ENCODE measurements at regions not wholly inside any gene's neighbourhood (a gene's known extent, or its start where the extent isn't known, plus 50 kb on each side); places are given as distances from the start of the nearest gene placed in this dataset.
"Not testable (repeated sequence)": the region's sequence is repeated elsewhere in the genome, so short reads cannot be mapped to it uniquely, and the experiment has no call there.

- Mint-ChIP-seq H3K27me3 (no peaks in the 10 kb centered on the region), H3K4me3 (no peak overlapping the region), H3K27ac (peak overlapping the region in 1 of 2 donors; percentile 30), H3K4me1 (peaks cover 31% of the 10 kb centered on the region), H3K9me3 (no peaks in the 10 kb centered on the region)
- DNase-seq (no peak), ATAC-seq (no peak)
Measured at GRCh38 chr7:35894721-35895120, 93.9 kb downstream of the SEPTIN7 start.

DNA sequence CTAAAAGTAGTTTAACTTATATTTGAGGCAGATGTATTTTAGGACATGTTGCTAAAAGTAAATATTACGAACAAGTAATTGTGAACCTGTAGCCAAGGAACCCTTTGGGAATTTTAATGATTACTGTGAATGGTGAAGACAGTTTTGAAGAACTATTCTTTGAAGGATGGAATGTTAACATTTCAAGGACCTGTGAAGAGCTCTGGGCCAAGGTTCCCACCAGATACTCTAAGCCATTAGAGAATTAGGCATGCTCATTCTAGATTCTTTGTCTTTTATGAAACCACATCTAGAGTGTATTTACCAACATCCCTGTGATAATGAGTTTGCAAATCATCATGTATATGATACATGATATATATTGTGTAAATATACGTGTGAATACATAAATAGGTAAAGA lies 99.8 kb downstream of the SEPTIN7 start:
- H3K27ac Mint-ChIP-seq, result no peak overlapping the region
- no peak for DNase-seq
- no peaks in the 10 kb centered on the region for H3K9me3 Mint-ChIP-seq
- no peaks in the 10 kb centered on the region for H3K27me3 Mint-ChIP-seq
- peaks cover 4% of the 10 kb centered on the region for H3K4me1 Mint-ChIP-seq
- no peak overlapping the region for H3K4me3 Mint-ChIP-seq
- no peak for ATAC-seq

DNA sequence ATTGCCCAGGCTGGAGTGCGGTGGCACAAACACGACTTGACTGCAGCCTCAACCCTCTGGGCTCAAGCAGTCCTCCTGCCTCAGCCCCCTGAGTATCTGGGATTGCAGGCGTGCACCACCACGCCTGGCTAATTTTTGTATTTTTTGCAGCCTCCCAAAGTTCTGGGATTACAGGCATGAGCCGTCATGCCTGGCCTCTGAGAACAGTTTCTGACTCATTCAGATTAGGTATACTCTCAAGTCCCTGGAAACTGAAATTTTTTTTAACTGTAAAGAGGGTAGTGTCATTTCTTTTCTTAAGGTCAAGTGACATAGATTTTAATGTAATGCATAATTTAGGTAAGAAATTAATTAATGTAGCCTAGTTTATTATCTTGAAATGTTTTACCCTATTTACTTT lies 104.7 kb downstream of the SEPTIN7 start:
- no peaks in the 10 kb centered on the region for H3K27me3 Mint-ChIP-seq
- no peak overlapping the region for H3K4me3 Mint-ChIP-seq
- peaks cover 18% of the 10 kb centered on the region for H3K4me1 Mint-ChIP-seq
- no peak for DNase-seq
- no peaks in the 10 kb centered on the region for H3K9me3 Mint-ChIP-seq
- H3K27ac Mint-ChIP-seq, result no peak overlapping the region
- no peak for ATAC-seq

- Mint-ChIP-seq H3K9me3 (no peaks in the 10 kb centered on the region), H3K4me1 (peaks cover 18% of the 10 kb centered on the region), H3K4me3 (no peak overlapping the region), H3K27ac (no peak overlapping the region), H3K27me3 (no peaks in the 10 kb centered on the region)
- DNase-seq (peak; percentile 69 to 70), ATAC-seq (peak; percentile 86)
Measured at GRCh38 chr7:35906191-35906908, 105.5 kb downstream of the SEPTIN7 start.

- peak; percentile 39 for ATAC-seq
- DNase-seq, result no peak
Measured at GRCh38 chr7:35908331-35909216, 107.7 kb downstream of the SEPTIN7 start.

DNA sequence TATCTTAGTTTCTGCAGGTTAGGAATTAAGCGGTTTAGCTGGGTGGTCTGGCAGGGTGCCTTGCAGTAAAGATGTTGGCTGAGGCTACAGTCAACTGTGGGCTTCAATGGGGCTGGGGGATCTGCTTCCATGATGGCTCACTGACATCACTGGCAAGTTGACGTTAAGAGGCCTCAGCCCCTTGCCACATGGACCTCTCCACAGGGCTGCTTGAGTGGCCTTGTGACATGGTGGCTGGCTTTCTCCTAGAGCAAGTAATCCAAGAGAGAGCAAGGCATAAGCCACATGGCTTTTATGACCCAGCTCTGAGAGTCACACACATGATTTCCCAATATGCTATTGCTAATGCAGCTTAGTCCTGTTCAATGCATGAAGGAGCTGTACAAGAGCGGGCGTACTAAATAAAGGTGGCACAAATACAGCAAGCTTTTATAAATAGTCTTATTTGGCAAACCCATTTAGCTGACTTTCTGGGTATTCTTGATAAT lies 109.1 kb downstream of the SEPTIN7 start:
- Mint-ChIP-seq H3K27me3 (no peaks in the 10 kb centered on the region), H3K9me3 (no peaks in the 10 kb centered on the region), H3K27ac (no peak overlapping the region), H3K4me3 (no peak overlapping the region), H3K4me1 (peaks cover 18% of the 10 kb centered on the region)
- ATAC-seq (no peak), DNase-seq (no peak)

More at GRCh38 chr7:35908331-35909216, 107.7 kb downstream of the SEPTIN7 start:
- no peaks in the 10 kb centered on the region for H3K9me3 Mint-ChIP-seq
- no peak overlapping the region for H3K4me3 Mint-ChIP-seq
- H3K27ac Mint-ChIP-seq, result peak overlapping the region in 1 of 2 donors; percentile 11
- H3K4me1 Mint-ChIP-seq, result peaks cover 18% of the 10 kb centered on the region
- H3K27me3 Mint-ChIP-seq, result no peaks in the 10 kb centered on the region

- peak overlapping the region in 1 of 2 donors; percentile 42 for H3K27ac Mint-ChIP-seq
- not testable (repeated sequence) for ATAC-seq, H3K4me3 Mint-ChIP-seq, DNase-seq, H3K27me3 Mint-ChIP-seq, H3K9me3 Mint-ChIP-seq
- peaks cover 18% of the 10 kb centered on the region for H3K4me1 Mint-ChIP-seq
Measured at GRCh38 chr7:35910621-35911020, 109.8 kb downstream of the SEPTIN7 start.

DNA sequence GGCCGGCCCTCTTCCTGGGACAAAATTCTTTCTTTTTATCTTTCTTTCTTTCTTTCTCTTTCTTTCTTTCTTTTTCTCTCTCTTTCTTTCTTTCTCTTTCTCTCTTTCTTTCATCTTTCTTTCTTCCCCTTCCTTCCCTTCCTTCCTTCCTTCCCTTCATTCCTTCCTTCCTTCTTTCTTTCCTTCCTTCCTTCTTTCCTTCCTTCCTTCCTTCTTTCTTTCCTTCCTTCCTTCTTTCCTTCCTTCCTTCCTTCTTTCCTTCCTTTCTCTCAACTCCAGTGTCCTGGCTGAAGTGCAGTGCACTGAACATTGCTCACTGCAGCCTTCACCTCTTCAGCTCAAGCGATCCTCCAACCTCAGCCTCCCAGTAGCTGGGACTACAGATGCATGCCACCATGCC lies 112.5 kb downstream of the SEPTIN7 start:
- H3K27me3 Mint-ChIP-seq, H3K4me3 Mint-ChIP-seq, H3K9me3 Mint-ChIP-seq, H3K27ac Mint-ChIP-seq, DNase-seq, ATAC-seq: not testable (repeated sequence)
- H3K4me1 Mint-ChIP-seq, result peaks cover 11% of the 10 kb centered on the region

- DNase-seq, ATAC-seq, H3K9me3 Mint-ChIP-seq, H3K27me3 Mint-ChIP-seq, H3K4me1 Mint-ChIP-seq, H3K4me3 Mint-ChIP-seq, H3K27ac Mint-ChIP-seq: not testable (repeated sequence)
Measured at GRCh38 chr7:35914214-35914613, 113.4 kb downstream of the SEPTIN7 start.

DNA sequence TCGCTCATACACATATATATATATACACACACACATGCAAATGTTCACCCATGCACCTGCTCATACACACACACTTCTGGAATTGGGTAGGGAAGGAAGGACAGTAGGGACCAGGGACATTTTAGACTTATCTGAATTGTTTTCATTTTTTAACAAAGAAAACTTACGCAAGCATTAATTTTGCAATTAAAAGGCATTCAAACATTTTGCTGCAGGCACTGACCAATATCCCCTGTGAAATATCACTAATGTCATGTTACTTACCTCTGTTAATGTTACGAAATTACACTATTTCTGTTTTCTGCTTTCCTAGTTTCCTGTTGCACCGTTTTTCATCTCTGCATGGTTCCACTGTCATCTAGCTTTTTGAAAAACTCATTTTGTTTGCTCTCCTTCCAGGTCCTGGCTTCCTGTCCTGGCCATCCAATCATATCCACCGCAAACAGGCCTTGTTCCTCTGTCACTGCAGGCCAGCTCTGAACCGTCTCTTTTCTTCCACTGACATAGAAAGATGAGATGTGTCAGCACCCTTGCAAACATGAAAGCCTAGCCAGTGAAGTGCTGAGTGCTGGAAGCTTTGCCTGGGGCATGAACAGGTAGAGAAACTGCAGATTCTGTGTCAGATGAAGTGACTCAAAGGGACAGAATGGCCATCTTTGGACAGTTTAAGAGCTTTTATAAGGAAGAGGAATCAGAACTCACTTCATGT lies 114.5 kb downstream of the SEPTIN7 start:
- not testable (repeated sequence) for H3K27ac Mint-ChIP-seq, DNase-seq, H3K4me1 Mint-ChIP-seq, H3K4me3 Mint-ChIP-seq, H3K27me3 Mint-ChIP-seq, H3K9me3 Mint-ChIP-seq, ATAC-seq

- H3K4me3 Mint-ChIP-seq, H3K4me1 Mint-ChIP-seq, H3K27me3 Mint-ChIP-seq, DNase-seq, H3K9me3 Mint-ChIP-seq, H3K27ac Mint-ChIP-seq, ATAC-seq: not testable (repeated sequence)
Measured at GRCh38 chr7:35918217-35918616, 117.4 kb downstream of the SEPTIN7 start.

DNA sequence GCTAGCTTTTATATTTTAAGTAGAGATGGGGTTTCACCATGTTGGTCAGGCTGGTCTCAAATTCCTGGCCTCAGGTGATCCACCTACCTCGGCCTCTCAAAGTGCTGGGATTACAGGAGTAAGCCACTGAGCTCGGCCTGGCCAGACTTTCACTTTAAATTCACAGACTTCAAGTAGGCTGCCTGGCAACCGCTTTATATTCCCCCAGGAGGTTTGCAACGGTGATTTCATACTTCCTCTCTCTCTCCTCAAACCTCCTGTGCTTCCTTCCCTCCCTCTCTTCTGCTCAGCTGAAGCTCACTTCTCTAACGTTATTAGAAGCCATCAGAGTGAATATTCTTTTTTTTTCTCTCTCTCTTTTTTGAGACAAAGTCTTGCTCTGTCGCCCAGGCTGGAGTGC lies 118.8 kb downstream of the SEPTIN7 start:
- H3K9me3 Mint-ChIP-seq, DNase-seq, ATAC-seq, H3K27me3 Mint-ChIP-seq, H3K4me1 Mint-ChIP-seq, H3K4me3 Mint-ChIP-seq, H3K27ac Mint-ChIP-seq: not testable (repeated sequence)

GRCh38 chr7:35921338-35921737 lies 120.5 kb downstream of the SEPTIN7 start:
- H3K27ac Mint-ChIP-seq, H3K27me3 Mint-ChIP-seq: not testable (repeated sequence)

GRCh38 chr7:35924668-35925067 lies 123.8 kb downstream of the SEPTIN7 start:
- not testable (repeated sequence) for H3K27ac Mint-ChIP-seq, H3K27me3 Mint-ChIP-seq, H3K4me1 Mint-ChIP-seq, H3K9me3 Mint-ChIP-seq, DNase-seq, H3K4me3 Mint-ChIP-seq, ATAC-seq

More at GRCh38 chr7:35921338-35921737, 120.5 kb downstream of the SEPTIN7 start:
- ATAC-seq, H3K9me3 Mint-ChIP-seq, H3K4me3 Mint-ChIP-seq, DNase-seq, H3K4me1 Mint-ChIP-seq: not testable (repeated sequence)

GRCh38 chr7:35926966-35927365 lies 126.1 kb downstream of the SEPTIN7 start:
- H3K4me3 Mint-ChIP-seq, H3K27me3 Mint-ChIP-seq, ATAC-seq, H3K4me1 Mint-ChIP-seq, H3K9me3 Mint-ChIP-seq, H3K27ac Mint-ChIP-seq, DNase-seq: not testable (repeated sequence)
